ENCODE measurements at regions not wholly inside any gene's neighbourhood (a gene's known extent, or its start where the extent isn't known, plus 50 kb on each side); places are given as distances from the start of the nearest gene placed in this dataset.
"Not testable (repeated sequence)": the region's sequence is repeated elsewhere in the genome, so short reads cannot be mapped to it uniquely, and the experiment has no call there.

DNA sequence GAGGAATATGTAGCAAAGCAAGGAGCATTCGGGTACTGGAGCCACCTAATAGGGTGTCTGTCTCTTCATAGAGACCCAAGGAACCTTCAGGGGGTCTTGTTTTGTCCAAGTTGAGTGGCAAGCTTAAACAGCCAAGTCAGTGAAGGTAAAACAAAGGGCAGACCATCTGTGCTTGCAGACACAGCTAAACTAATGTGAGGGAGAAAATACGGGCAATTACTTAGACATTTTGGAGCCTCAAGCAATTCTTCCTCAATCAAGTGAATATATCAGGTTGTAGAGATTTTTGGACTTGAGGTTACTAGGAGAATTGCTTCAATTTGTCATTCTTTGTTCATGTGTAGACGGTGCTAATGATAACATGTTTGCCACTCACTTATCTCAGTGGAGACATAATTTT lies 148.2 kb upstream of the ARHGAP20 start:
- DNase-seq: no peak

DNA sequence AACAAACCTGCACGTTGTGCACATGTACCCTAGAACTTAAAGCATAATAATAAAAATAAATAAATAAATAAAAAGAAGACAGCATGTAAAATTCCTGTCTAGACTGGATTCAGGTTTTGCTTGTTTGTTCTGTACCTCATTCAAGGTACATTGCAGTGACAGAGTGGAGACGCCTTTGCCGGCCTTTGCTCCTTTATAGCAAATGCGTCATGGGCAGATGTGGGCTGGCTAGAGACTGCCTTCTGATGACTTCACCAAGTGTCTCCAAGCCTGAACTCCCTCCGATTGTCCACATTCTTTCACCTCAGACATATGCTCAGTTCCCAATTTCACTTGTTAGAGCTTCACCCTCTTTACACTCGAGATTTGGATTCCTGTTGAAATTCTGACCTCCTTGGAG lies 147.8 kb upstream of the ARHGAP20 start:
- DNase-seq: no peak

- DNase-seq: no peak
These were observed 147.1 kb upstream of the ARHGAP20 start for GRCh38 chr11:110859240-110859840.

DNA sequence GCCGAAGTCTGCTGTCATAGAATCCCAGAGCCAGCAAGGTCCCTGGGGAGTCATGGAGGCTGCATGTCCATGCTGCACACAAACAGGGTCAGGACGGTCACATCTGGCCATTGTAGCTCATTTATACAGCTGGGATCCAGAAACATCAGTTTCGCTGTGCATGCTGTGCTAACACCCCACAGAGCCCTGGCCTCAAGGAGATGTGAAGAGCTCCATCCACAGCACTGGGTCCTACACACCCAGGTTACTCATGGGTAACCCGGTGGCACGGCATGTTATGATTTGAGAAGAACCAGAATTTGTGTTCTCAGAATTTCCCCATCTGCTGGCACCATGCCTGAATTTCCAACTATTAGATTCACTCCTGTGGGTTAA lies 146.3 kb upstream of the ARHGAP20 start:
- no peak for DNase-seq

DNA sequence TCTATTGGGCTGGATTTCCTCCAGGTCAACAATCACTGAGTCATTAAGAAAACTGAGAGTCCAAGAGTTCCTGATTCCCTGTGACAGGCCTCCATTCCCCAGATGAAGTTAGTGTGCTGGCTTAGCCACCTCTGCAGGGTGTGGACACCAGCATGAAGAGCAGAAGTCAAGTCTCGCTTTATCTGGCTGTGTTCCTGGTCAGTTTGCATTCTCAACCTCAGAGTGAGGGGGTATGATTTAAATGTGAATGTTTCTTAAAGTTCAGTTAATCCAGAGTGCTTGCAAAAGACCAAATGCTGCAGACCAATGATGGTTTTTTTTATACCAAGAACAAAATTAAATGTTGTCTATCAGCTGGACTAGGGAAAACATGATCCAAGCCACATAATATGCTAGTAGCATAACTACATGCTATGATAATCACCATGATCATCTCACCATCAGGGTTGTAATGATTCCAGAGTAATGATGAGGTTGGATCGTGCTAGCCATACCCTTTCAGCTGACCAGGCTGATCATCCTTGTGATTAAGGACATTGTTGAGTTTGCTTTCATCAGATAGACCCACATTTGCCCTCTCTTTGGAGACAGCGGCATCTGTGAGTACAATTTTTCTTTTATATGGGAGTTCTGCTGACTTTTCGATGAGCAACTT lies 145.8 kb upstream of the ARHGAP20 start:
- DNase-seq: no peak

- DNase-seq: no peak
These were observed 145.0 kb upstream of the ARHGAP20 start for GRCh38 chr11:110856996-110857812.

DNA sequence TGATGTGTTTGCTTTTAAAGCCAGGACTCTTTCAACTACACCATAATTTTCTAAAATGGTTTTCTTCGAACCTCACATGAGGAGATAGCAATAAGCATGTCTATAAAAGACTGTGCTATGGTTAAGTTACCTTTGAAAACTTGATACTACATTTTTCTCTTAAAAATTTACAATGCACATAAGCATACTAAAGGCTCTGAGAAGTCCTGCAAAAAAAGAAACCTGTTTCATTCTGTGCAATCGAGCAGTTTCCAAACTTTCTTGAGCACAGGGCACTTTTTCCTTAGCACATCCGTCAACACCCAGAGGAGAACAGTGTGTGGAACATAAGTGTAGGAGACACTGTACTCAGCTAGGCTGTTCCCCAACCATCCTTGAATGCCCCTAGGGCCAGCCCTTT lies 144.1 kb upstream of the ARHGAP20 start:
- DNase-seq: no peak

DNA sequence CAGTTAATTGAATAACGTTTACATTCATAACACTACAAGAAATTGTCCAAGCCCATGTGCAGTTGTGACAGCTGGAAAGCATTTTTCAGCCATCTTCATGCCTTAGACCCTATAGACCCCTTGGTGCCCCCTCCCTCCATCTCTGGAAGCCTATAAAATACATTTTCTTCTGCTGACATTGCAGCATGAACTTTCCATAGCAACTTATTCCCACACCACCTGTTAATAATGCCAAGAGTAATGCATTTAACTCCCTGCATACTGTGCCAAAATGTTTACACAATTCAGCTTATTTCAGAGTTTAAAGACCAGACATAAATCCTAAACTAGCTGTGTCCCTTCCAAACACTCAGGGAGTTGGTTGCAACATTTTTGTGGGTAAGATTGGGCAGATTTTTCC lies 143.0 kb upstream of the ARHGAP20 start:
- DNase-seq: no peak

GRCh38 chr11:110852921-110853490 lies 140.8 kb upstream of the ARHGAP20 start:
- DNase-seq: no peak

DNA sequence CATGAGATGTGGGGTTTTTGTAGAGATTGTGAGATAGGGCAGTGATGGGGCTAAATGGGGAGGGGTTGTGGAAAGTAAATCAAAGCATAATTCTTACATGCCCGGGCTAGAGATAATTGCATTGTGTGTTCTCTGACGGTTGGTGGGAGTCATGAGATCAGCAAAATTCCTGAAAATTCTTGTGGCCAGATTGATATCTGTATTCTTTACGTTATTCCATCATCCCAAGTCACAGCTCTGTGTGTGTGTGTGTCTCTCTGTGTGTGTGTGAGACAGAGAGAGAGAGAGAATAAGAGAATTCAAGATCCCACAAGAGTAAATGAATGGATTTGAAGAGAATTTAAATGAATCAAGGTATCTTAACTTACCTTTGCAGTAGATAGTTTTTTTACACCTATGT lies 138.6 kb upstream of the ARHGAP20 start:
- DNase-seq: no peak

GRCh38 chr11:110843053-110843452 lies 130.8 kb upstream of the ARHGAP20 start:
- not testable (repeated sequence) for DNase-seq

GRCh38 chr11:110838808-110839207 lies 126.6 kb upstream of the ARHGAP20 start:
- no peak for DNase-seq

GRCh38 chr11:110837603-110838002 lies 125.4 kb upstream of the ARHGAP20 start:
- no peak for DNase-seq

DNA sequence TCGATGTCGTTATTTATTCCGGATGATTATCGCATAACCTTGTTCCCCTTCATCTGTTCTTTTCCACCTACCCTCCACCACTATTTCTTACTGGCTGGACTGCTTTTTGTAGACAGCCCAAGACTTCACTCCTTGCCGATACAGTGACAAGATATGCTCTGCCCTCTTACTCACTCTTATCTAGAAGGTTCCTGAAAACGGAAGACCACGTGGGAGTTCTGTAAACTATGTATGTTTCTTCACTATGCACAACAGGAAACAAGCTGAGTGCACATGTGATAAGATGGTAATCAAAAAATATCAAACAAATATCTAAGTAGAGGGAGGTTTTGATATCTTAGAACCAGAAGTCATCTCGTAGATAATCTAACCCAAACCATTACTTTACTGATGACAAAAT lies 122.9 kb upstream of the ARHGAP20 start:
- no peak for DNase-seq

GRCh38 chr11:110833033-110833484 lies 120.8 kb upstream of the ARHGAP20 start:
- no peak for DNase-seq

GRCh38 chr11:110832539-110832938 lies 120.3 kb upstream of the ARHGAP20 start:
- no peak for DNase-seq

DNA sequence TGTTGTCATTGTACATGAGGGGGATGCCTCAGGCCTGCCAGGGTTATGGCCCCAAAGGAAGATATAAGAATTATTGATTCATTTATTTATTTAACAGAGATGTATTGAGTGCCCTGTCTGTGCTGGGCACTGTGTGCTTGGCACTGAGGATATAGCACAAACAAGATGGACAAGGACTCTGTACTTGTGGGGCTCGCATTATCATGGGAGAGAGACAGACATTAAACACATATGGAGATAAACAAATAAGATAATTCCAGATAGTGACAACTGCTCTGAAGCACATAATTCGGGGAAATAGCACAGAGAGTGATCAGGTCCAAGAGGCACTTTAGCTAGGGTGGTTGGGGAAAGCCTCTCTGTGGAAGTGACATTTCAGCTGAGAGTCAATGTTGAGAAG lies 119.8 kb upstream of the ARHGAP20 start:
- DNase-seq: no peak

DNA sequence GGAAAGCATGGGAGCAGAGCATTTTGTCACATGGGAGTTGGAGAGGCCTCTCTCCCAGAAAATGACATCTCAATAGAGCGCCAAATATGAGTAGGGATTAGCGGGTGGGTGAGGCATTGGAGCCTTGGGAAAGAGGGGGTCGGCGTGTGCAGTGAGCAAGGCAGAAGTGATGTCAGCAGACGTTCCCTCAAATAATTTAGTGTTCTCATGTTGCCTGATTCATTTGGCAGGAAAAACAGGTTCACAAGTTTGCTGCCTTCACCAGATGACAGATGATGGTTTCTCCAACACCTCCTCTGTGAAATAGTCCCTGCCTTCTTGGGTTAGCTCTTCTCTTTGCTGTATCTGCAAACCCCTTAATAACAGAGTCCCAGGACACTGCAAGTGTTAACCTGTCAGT lies 118.5 kb upstream of the ARHGAP20 start:
- no peak for DNase-seq

DNA sequence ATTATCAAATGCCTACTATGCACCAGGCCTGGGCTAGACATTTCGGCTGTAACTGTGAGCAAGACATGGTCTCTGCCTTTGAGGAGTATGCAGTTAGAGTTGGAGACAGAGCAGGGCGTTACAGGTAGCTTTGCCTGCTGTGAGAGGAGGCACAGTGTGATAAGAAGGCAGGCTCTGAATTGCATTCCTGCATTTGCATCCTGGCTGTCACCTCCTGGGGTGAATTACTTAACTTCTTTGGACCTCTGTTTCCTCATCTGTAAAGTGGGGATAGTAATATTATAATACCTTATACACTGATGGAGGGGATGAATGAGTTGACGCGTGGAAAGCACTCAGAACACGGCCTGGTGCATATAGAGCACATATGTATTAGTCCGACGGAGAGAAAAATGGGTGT lies 118.1 kb upstream of the ARHGAP20 start:
- DNase-seq: no peak

GRCh38 chr11:110829873-110830272 lies 117.6 kb upstream of the ARHGAP20 start:
- DNase-seq: no peak

DNA sequence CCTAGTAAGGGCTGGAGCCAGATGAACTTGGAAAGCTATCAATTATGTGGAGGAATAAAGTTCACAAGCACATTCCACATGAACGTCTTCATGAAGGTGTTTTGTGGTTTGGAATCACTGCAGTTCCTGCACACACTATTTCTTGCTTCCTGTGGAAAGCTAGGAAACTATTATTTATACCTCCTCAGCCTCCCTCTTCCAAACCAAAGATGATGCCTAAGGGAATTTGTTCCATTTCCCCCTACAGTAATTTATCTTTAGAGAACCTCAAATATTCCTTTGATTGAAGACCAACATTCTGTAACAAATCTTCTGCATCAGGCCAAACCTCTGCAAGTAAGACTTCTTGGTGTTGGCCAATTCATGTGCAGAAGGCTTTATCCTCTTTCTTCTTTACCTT lies 115.8 kb upstream of the ARHGAP20 start:
- DNase-seq: no peak

GRCh38 chr11:110827276-110827675 lies 115.0 kb upstream of the ARHGAP20 start:
- no peak for DNase-seq

DNA sequence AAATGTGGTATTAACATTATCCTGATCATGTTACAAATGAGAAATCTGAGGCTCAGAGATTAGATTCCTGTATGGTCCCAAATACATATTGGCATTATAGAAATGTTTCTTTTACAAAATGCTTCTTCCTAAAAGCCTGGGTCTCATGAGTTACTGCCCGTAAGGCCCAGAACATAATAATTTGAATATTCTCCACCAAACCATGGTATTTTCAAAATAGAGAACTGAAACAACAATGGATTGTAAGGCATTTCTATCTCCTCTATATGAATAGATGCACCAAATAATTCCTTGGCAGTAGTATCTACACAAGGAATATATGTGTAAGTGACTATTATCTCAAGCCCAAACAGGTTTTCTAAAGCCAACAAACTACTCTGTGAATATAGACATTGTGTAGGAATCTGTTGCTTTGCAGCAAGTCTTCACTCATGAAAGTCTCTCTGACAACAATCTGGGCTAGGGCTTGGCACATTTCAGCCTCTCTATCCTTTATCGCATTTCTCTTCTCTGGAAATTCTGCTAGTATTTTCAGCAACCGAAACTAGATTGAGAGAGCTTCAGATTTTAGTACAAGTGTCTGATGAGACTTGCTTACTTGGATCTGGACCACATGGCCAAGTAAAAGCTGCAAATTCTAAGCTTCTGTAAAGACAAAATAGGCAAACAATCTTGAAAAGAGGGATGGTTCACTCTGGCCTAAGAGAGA lies 112.8 kb upstream of the ARHGAP20 start:
- DNase-seq: no peak
